ENCODE measurements at regions not wholly inside any gene's neighbourhood (a gene's known extent, or its start where the extent isn't known, plus 50 kb on each side); places are given as distances from the start of the nearest gene placed in this dataset.

- TF ChIP-seq POLR2A (IDR thresholded peaks at IDR 0.05), result no peak
- no peak for TF ChIP-seq CTCF (IDR thresholded peaks at IDR 0.05)
- Histone ChIP-seq H3K9me3 (replicated peaks in 1 of 3) (no peaks in the 10 kb centered on the region), H3K27me3 (no peaks in the 10 kb centered on the region), H3K27ac (no peak overlapping the region), H3K36me3 (replicated peaks in 1 of 2) (no peaks in the 10 kb centered on the region), H3K4me1 (replicated peaks in 1 of 2) (no peaks in the 10 kb centered on the region), H3K4me3 (no peak overlapping the region)
- intact Hi-C loops (cut with DNase I), result no loop called here
- DNase-seq, result no peak
- WGBS, 4 donors, result 68 to 75% (median 71%) methylated on average over 8 of the region's 8 CpGs
Measured at GRCh38 chr3:153752405-153753027, 368.7 kb upstream of the ARHGEF26 start.

GRCh38 chr3:153753035-153753434 is 368.2 kb upstream of the ARHGEF26 start:
- no peak for DNase-seq
- Histone ChIP-seq H3K4me1 (replicated peaks in 1 of 2) (no peaks in the 10 kb centered on the region), H3K4me3 (no peak overlapping the region), H3K27me3 (no peaks in the 10 kb centered on the region), H3K27ac (no peak overlapping the region), H3K9me3 (replicated peaks in 1 of 3) (no peaks in the 10 kb centered on the region), H3K36me3 (replicated peaks in 1 of 2) (no peaks in the 10 kb centered on the region)
- 63 to 71% (median 65%) methylated on average over 2 of the region's 2 CpGs for WGBS, 4 donors
- TF ChIP-seq CTCF (IDR thresholded peaks at IDR 0.05), result no peak
- TF ChIP-seq POLR2A (IDR thresholded peaks at IDR 0.05), result no peak
- intact Hi-C loops (cut with DNase I), result no loop called here

- H3K27me3 ChIP-seq, result no peaks in the 10 kb centered on the region
- no peaks in the 10 kb centered on the region for H3K9me3 ChIP-seq (replicated peaks in 1 of 3)
- TF ChIP-seq POLR2A (IDR thresholded peaks at IDR 0.05), result no peak
- H3K27ac ChIP-seq, result no peak overlapping the region
- no peaks in the 10 kb centered on the region for H3K36me3 ChIP-seq (replicated peaks in 1 of 2)
- intact Hi-C loops (cut with DNase I), result no loop called here
- H3K4me3 ChIP-seq, result no peak overlapping the region
- no peak for DNase-seq
- H3K4me1 ChIP-seq (replicated peaks in 1 of 2), result no peaks in the 10 kb centered on the region
Measured at GRCh38 chr3:153756816-153757215, 364.4 kb upstream of the ARHGEF26 start.

- H3K27me3 ChIP-seq, result no peaks in the 10 kb centered on the region
- TF ChIP-seq POLR2A (IDR thresholded peaks at IDR 0.05) (no peak), CTCF (IDR thresholded peaks at IDR 0.05) (no peak)
- intact Hi-C loops (cut with DNase I), result no loop called here
Measured at GRCh38 chr3:153757839-153758238, 363.4 kb upstream of the ARHGEF26 start.

GRCh38 chr3:153760948-153761347 is 360.2 kb upstream of the ARHGEF26 start:
- no peak overlapping the region for H3K27ac ChIP-seq
- H3K36me3 ChIP-seq (replicated peaks in 1 of 2), result no peaks in the 10 kb centered on the region
- intact Hi-C loops (cut with DNase I), result no loop called here
- no peak for TF ChIP-seq CTCF (IDR thresholded peaks at IDR 0.05)
- no peak for TF ChIP-seq POLR2A (IDR thresholded peaks at IDR 0.05)
- no peaks in the 10 kb centered on the region for H3K9me3 ChIP-seq (replicated peaks in 1 of 3)
- H3K4me3 ChIP-seq, result no peak overlapping the region
- no peaks in the 10 kb centered on the region for H3K27me3 ChIP-seq
- no peak for DNase-seq
- 72 to 85% (median 79%) methylated on average over 5 of the region's 5 CpGs for WGBS, 4 donors
- no peaks in the 10 kb centered on the region for H3K4me1 ChIP-seq (replicated peaks in 1 of 2)

More at GRCh38 chr3:153757839-153758238, 363.4 kb upstream of the ARHGEF26 start:
- H3K4me3 ChIP-seq, result no peak overlapping the region
- H3K36me3 ChIP-seq (replicated peaks in 1 of 2), result no peaks in the 10 kb centered on the region
- H3K9me3 ChIP-seq (replicated peaks in 1 of 3), result no peaks in the 10 kb centered on the region
- no peaks in the 10 kb centered on the region for H3K4me1 ChIP-seq (replicated peaks in 1 of 2)
- no peak for DNase-seq
- WGBS, 4 donors, result 75 to 85% (median 82%) methylated on average over 3 of the region's 3 CpGs
- H3K27ac ChIP-seq, result no peak overlapping the region

All from adrenal gland (tissue), 9 donors.